Esophagus squamous epithelium (tissue), 5 donors: ENCODE measurements at regions not wholly inside any gene's neighbourhood (a gene's known extent, or its start where the extent isn't known, plus 50 kb on each side); places are given as distances from the start of the nearest gene placed in this dataset.

Experiments used
- DNase-seq: peaks from one replicate; lab custom pipeline; 2025; lab: John Stamatoyannopoulos, UW
- H3K27ac ChIP-seq, 4 donors: fragments of 200-600 bp; sonication (generic); one replicate each; pipeline ENCODE4 v1.5.1; 2016 to 2019; ENCODE audit warnings: mild to moderate bottlenecking in 1 of 4
- H3K27me3 ChIP-seq, 4 donors: fragments of 200-600 bp; sonication (generic); 1 replicate in 3 of 4; 2 replicates in 1 of 4; pipeline versions ENCODE4 v1.5.1 to v1.6.0; 2017 to 2021; ENCODE audit warnings: antibody characterized with exemption in 1 of 4
- H3K36me3 ChIP-seq, 3 donors: fragments of 200-600 bp; sonication (generic); one replicate each; pipeline ENCODE4 v1.5.1; 2016 to 2019
- H3K4me1 ChIP-seq, 3 donors: fragments of 200-600 bp; sonication (generic); one replicate each; pipeline ENCODE4 v1.5.1; 2017 to 2019
- H3K4me3 ChIP-seq, 4 donors: fragments of 200-600 bp; sonication (generic); 1 replicate in 3 of 4; 2 replicates in 1 of 4; pipeline ENCODE4 v1.5.1; 2016 to 2019; ENCODE audit warnings: mild to moderate bottlenecking in 2 of 4, moderate library complexity in 1 of 4
- H3K9me3 ChIP-seq, 3 donors: fragments of 200-600 bp; sonication (generic); one replicate each; pipeline ENCODE4 v1.5.1; 2016 to 2019
- POLR2A ChIP-seq, 4 donors: fragments of 450-650 bp; IDR thresholded peaks; one replicate each; pipeline ENCODE4 v1.6.1; 2017; ENCODE audit warnings: antibody characterized with exemption in 4 of 4, mild to moderate bottlenecking in 4 of 4, moderate library complexity in 3 of 4
- WGBS, 2 donors: methylation state at CpG; one replicate each; pipeline ENCODE4 v1.1.5; 2018; 5-methylcytosine and 5-hydroxymethylcytosine counted together
- intact Hi-C: fragments of 100-400 bp; cut with DNase I; formaldehyde crosslinking; loops from one replicate; pipeline ENCODE4 v1.15.0; 2022
- TF ChIP-seq, protein P1 (sequence below), 6 experiments: fragments of 450-650 bp in 4 of 6; fragments of 200-600 bp in 2 of 6; sonication (generic) in 2 of 6; IDR thresholded peaks; one replicate each; pipeline ENCODE4 v1.5.1; 2016 to 2019; ENCODE audit warnings: antibody characterized with exemption in 6 of 6, mild to moderate bottlenecking in 4 of 6, moderate library complexity in 4 of 6
- donor health status: DM: yes; HTN: yes; CAD: no.

GRCh38 chr3:10555263-10555662, 49.9 kb upstream of the ATP2B2 start:
- H3K4me3 ChIP-seq = no peak overlapping the region
- peaks cover 0 to 55% (median 0%) of the 10 kb centered on the region in 4 donors for H3K27me3 ChIP-seq
- DNase-seq = no peak
- H3K9me3 ChIP-seq = no peaks in the 10 kb centered on the region
- no peaks in the 10 kb centered on the region for H3K36me3 ChIP-seq
- intact Hi-C loops = no loop called here
- H3K27ac ChIP-seq = no peak overlapping the region
- TF ChIP-seq, protein P1, sequence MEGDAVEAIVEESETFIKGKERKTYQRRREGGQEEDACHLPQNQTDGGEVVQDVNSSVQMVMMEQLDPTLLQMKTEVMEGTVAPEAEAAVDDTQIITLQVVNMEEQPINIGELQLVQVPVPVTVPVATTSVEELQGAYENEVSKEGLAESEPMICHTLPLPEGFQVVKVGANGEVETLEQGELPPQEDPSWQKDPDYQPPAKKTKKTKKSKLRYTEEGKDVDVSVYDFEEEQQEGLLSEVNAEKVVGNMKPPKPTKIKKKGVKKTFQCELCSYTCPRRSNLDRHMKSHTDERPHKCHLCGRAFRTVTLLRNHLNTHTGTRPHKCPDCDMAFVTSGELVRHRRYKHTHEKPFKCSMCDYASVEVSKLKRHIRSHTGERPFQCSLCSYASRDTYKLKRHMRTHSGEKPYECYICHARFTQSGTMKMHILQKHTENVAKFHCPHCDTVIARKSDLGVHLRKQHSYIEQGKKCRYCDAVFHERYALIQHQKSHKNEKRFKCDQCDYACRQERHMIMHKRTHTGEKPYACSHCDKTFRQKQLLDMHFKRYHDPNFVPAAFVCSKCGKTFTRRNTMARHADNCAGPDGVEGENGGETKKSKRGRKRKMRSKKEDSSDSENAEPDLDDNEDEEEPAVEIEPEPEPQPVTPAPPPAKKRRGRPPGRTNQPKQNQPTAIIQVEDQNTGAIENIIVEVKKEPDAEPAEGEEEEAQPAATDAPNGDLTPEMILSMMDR (IDR thresholded peaks at IDR 0.05) = no peak
- no peak for TF ChIP-seq POLR2A (IDR thresholded peaks at IDR 0.05)
- WGBS, 2 donors = 86% methylated on average over 1 of the region's 1 CpG
- peaks cover 6 to 30% (median 8%) of the 10 kb centered on the region in 3 donors for H3K4me1 ChIP-seq

GRCh38 chr3:10556312-10556711, 50.9 kb upstream of the ATP2B2 start:
- WGBS, 2 donors = 61 to 67% methylated on average over 6 to 7 of the region's 7 CpGs

DNA sequence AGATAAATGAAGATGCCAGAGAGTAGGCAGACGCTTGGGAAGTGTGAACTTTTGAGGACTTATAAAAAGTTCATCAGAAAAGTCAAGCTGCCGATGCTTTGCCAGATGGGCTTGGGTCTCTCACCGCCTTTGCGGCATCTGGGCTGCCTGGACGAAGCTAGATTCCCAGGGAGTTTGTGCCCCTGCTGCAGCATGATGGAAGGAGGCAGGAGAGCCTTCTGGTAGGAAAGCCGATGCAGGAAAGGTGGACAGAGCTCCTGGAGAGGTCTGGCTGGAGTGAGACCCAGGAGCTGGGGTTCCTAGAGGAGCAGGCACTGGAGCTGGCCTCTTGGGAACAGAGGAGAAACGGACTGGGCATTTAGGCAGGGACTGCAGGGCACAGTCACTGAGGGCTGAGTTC, 51.9 kb upstream of the ATP2B2 start:
- Histone ChIP-seq H3K27me3 (peaks cover 0 to 70% (median 0%) of the 10 kb centered on the region in 4 donors), H3K9me3 (no peaks in the 10 kb centered on the region), H3K27ac (no peak overlapping the region), H3K4me3 (no peak overlapping the region), H3K36me3 (no peaks in the 10 kb centered on the region), H3K4me1 (peaks cover 0 to 13% (median 3%) of the 10 kb centered on the region in 3 donors)
- DNase-seq = no peak
- WGBS, 2 donors = 82 to 83% methylated on average over 7 of the region's 7 CpGs
- no peak for TF ChIP-seq POLR2A (IDR thresholded peaks at IDR 0.05)
- TF ChIP-seq, protein P1 (IDR thresholded peaks at IDR 0.05) = no peak
- intact Hi-C loops = no loop called here

More at GRCh38 chr3:10556312-10556711, 50.9 kb upstream of the ATP2B2 start:
- DNase-seq = no peak
- intact Hi-C loops = no loop called here
- Histone ChIP-seq H3K36me3 (no peaks in the 10 kb centered on the region), H3K9me3 (no peaks in the 10 kb centered on the region), H3K4me1 (peaks cover under 1 to 23% (median 8%) of the 10 kb centered on the region in 3 donors), H3K27me3 (peaks cover 0 to 60% (median 0%) of the 10 kb centered on the region in 4 donors), H3K27ac (no peak overlapping the region), H3K4me3 (no peak overlapping the region)
- TF ChIP-seq POLR2A (IDR thresholded peaks at IDR 0.05) = no peak
- TF ChIP-seq, protein P1 (IDR thresholded peaks at IDR 0.05) = no peak

GRCh38 chr3:10557781-10558373, 52.5 kb upstream of the ATP2B2 start:
- WGBS, 2 donors = 37 to 45% methylated on average over 3 of the region's 5 CpGs
- no peak overlapping the region for H3K4me3 ChIP-seq
- no peaks in the 10 kb centered on the region for H3K36me3 ChIP-seq
- H3K4me1 ChIP-seq = peaks cover 0 to 7% (median 0%) of the 10 kb centered on the region in 3 donors
- H3K9me3 ChIP-seq = no peaks in the 10 kb centered on the region
- no peak overlapping the region for H3K27ac ChIP-seq
- TF ChIP-seq, protein P1 (IDR thresholded peaks at IDR 0.05) = no peak
- TF ChIP-seq POLR2A (IDR thresholded peaks at IDR 0.05) = no peak
- no peak for DNase-seq
- peaks cover 0 to 76% (median 0%) of the 10 kb centered on the region in 4 donors for H3K27me3 ChIP-seq
- intact Hi-C loops = no loop called here

DNA sequence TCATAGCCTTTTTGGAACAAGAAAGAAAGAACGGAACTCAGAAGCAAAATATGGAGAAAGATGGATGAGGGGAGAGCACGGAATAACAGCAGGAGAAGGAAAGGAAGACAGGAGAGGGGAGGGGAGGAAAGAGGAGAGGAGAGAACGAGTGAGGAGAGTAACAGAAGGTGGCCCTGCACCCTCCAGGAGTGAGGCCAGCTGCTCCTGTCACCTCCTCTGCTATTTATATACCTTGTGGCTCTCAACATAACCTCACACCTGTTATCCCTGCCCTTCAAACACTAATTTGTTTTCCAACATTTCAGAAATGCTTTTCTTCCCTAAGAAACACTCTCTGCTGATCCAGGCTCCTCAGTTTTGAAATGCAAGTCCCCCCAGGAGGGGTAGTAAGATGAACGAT, 53.4 kb upstream of the ATP2B2 start:
- no peaks in the 10 kb centered on the region for H3K4me1 ChIP-seq
- no peaks in the 10 kb centered on the region for H3K36me3 ChIP-seq
- intact Hi-C loops = no loop called here
- H3K4me3 ChIP-seq = no peak overlapping the region
- WGBS, 2 donors = 32 to 37% methylated on average over 4 of the region's 4 CpGs
- no peak for DNase-seq
- no peak overlapping the region for H3K27ac ChIP-seq
- no peak for TF ChIP-seq POLR2A (IDR thresholded peaks at IDR 0.05)
- TF ChIP-seq, protein P1 (IDR thresholded peaks at IDR 0.05) = no peak
- no peaks in the 10 kb centered on the region for H3K9me3 ChIP-seq
- H3K27me3 ChIP-seq = peaks cover 0 to 81% (median 0%) of the 10 kb centered on the region in 4 donors
